Astrocyte (in vitro differentiated cells and primary cell): ENCODE measurements at regions not wholly inside any gene's neighbourhood (a gene's known extent, or its start where the extent isn't known, plus 50 kb on each side); places are given as distances from the start of the nearest gene placed in this dataset.

ENCODE experiments used
- DNase-seq: peaks from one replicate; pipeline ENCODE4 v3.0.0-alpha.2; 2010; ENCODE audit warnings: low read depth
- FAIRE-seq: peaks from 2 replicates; lab custom pipeline; 2011; peaks lifted over from hg19 to GRCh38; lab: Jason Lieb, UNC
- H2AFZ ChIP-seq: 2 replicates; pipeline ENCODE4 v1.6.0; 2012; ENCODE audit warnings: low read depth, low read length, inconsistent platforms
- H3K27ac ChIP-seq: 2 replicates; pipeline ENCODE4 v1.5.1; 2011; ENCODE audit warnings: low read depth, low read length, inconsistent platforms
- H3K27me3 ChIP-seq: 2 replicates; pipeline ENCODE4 v1.6.0; 2011; ENCODE audit warnings: low read length, inconsistent platforms; ENCODE audit not compliant: insufficient read depth
- H3K36me3 ChIP-seq: 2 replicates; pipeline ENCODE4 v1.5.1; 2011; ENCODE audit warnings: low read length, inconsistent platforms; ENCODE audit not compliant: insufficient read depth
- H3K4me1 ChIP-seq: 2 replicates; pipeline ENCODE4 v1.5.1; 2011; ENCODE audit warnings: low read length, inconsistent platforms; ENCODE audit not compliant: insufficient read depth
- H3K4me2 ChIP-seq: 2 replicates; pipeline ENCODE4 v1.6.0; 2012; ENCODE audit warnings: low read length, inconsistent platforms
- H3K4me3 ChIP-seq: 2 replicates; pipeline ENCODE4 v1.5.1; 2011; ENCODE audit warnings: low read depth, mild to moderate bottlenecking, low read length, inconsistent platforms; ENCODE audit not compliant: insufficient read depth
- H3K79me2 ChIP-seq: 2 replicates; pipeline ENCODE4 v1.6.0; 2012; ENCODE audit warnings: mild to moderate bottlenecking, low read length, inconsistent platforms; ENCODE audit not compliant: insufficient read depth
- H3K9ac ChIP-seq: 2 replicates; pipeline ENCODE4 v1.6.0; 2012; ENCODE audit warnings: mild to moderate bottlenecking, low read length, inconsistent platforms
- H3K9me3 ChIP-seq: 2 replicates; pipeline ENCODE4 v1.5.1; 2012; ENCODE audit warnings: low read depth, mild to moderate bottlenecking, low read length, inconsistent platforms; ENCODE audit not compliant: insufficient read depth
- H4K20me1 ChIP-seq: 2 replicates; pipeline ENCODE4 v1.6.0; 2012; ENCODE audit warnings: low read length, inconsistent platforms; ENCODE audit not compliant: insufficient read depth
- H3K27ac Mint-ChIP-seq: one replicate; pipeline ENCODE4 v1.8.0; 2021; ENCODE audit warnings: mild to moderate bottlenecking, mixed read lengths; ENCODE audit not compliant: unreplicated experiment
- H3K27me3 Mint-ChIP-seq: one replicate; pipeline ENCODE4 v1.8.0; 2021; ENCODE audit warnings: low read depth, mixed read lengths; ENCODE audit not compliant: unreplicated experiment
- H3K36me3 Mint-ChIP-seq: one replicate; pipeline ENCODE4 v1.8.0; 2021; ENCODE audit warnings: low read depth, mixed read lengths; ENCODE audit not compliant: unreplicated experiment
- H3K4me1 Mint-ChIP-seq: one replicate; pipeline ENCODE4 v1.8.0; 2021; ENCODE audit warnings: low read depth, mixed read lengths; ENCODE audit not compliant: unreplicated experiment
- H3K4me3 Mint-ChIP-seq: one replicate; pipeline ENCODE4 v1.8.0; 2021; ENCODE audit warnings: mild to moderate bottlenecking, moderate library complexity, mixed read lengths; ENCODE audit not compliant: unreplicated experiment
- H3K9me3 Mint-ChIP-seq: one replicate; pipeline ENCODE4 v1.8.0; 2021; ENCODE audit warnings: mild to moderate bottlenecking, mixed read lengths; ENCODE audit not compliant: unreplicated experiment
- EZH2 ChIP-seq: IDR thresholded peaks from 2 replicates; pipeline ENCODE4 v1.6.1; 2012; ENCODE audit warnings: mild to moderate bottlenecking, low read length, inconsistent platforms; ENCODE audit not compliant: insufficient read depth
- TF ChIP-seq, protein P1 (sequence below): IDR thresholded peaks from 2 replicates; pipeline ENCODE4 v1.5.1; 2011; ENCODE audit warnings: low read depth, mild to moderate bottlenecking, inconsistent platforms, low read length, moderate library complexity; ENCODE audit not compliant: insufficient read depth

DNA sequence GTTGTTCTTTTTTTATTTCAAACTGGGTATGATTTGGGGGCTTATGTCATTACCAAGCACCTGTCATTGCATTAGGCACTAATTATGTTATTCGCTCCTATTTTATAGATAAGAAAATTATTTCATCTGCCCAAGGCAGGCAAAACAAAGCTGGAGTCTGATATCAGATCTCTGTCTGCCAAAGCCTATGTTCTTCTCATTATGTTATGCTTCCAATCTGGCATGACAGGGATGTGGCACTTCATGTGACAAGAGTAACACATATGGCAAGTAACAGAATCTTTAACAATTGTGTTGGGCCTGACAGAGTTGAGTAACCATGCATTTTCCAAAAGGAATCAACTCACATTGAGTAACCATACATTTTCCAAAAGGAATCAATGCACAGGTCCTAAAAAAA is 61.2 kb upstream of the TOM1L1 start:
- no peak for TF ChIP-seq EZH2
- TF ChIP-seq, protein P1, sequence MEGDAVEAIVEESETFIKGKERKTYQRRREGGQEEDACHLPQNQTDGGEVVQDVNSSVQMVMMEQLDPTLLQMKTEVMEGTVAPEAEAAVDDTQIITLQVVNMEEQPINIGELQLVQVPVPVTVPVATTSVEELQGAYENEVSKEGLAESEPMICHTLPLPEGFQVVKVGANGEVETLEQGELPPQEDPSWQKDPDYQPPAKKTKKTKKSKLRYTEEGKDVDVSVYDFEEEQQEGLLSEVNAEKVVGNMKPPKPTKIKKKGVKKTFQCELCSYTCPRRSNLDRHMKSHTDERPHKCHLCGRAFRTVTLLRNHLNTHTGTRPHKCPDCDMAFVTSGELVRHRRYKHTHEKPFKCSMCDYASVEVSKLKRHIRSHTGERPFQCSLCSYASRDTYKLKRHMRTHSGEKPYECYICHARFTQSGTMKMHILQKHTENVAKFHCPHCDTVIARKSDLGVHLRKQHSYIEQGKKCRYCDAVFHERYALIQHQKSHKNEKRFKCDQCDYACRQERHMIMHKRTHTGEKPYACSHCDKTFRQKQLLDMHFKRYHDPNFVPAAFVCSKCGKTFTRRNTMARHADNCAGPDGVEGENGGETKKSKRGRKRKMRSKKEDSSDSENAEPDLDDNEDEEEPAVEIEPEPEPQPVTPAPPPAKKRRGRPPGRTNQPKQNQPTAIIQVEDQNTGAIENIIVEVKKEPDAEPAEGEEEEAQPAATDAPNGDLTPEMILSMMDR, result no peak
- Histone ChIP-seq H3K36me3 (no peaks in the 10 kb centered on the region), H3K4me1 (no peaks in the 10 kb centered on the region), H3K4me2 (no peak overlapping the region), H3K9ac (no peak overlapping the region), H3K27me3 (no peaks in the 10 kb centered on the region), H3K4me3 (no peak overlapping the region), H4K20me1 (no peaks in the 10 kb centered on the region), H3K79me2 (no peaks in the 10 kb centered on the region), H3K27ac (no peak overlapping the region), H2AFZ (no peak overlapping the region), H3K9me3 (peaks cover 9% of the 10 kb centered on the region)
- no peaks in the 10 kb centered on the region for H3K27me3 Mint-ChIP-seq
- DNase-seq (no peak), FAIRE-seq (no peak)
- no peak overlapping the region for H3K27ac Mint-ChIP-seq
- H3K4me3 Mint-ChIP-seq, result no peak overlapping the region
- no peaks in the 10 kb centered on the region for H3K4me1 Mint-ChIP-seq
- H3K9me3 Mint-ChIP-seq, result peaks cover 2% of the 10 kb centered on the region
- H3K36me3 Mint-ChIP-seq, result no peaks in the 10 kb centered on the region

GRCh38 chr17:54840885-54841591 is 59.6 kb upstream of the TOM1L1 start:
- TF ChIP-seq EZH2, result no peak
- TF ChIP-seq, protein P1, result no peak

GRCh38 chr17:54841656-54842055 is 59.0 kb upstream of the TOM1L1 start:
- Histone ChIP-seq H3K27ac (no peak overlapping the region), H3K4me2 (no peak overlapping the region), H3K4me1 (no peaks in the 10 kb centered on the region), H3K79me2 (no peaks in the 10 kb centered on the region), H3K27me3 (no peaks in the 10 kb centered on the region), H3K36me3 (no peaks in the 10 kb centered on the region), H3K9me3 (peaks cover 4% of the 10 kb centered on the region), H2AFZ (no peak overlapping the region), H4K20me1 (no peaks in the 10 kb centered on the region), H3K4me3 (no peak overlapping the region), H3K9ac (no peak overlapping the region)
- no peak for DNase-seq
- H3K27ac Mint-ChIP-seq, result no peak overlapping the region
- H3K4me1 Mint-ChIP-seq, result no peaks in the 10 kb centered on the region
- H3K27me3 Mint-ChIP-seq, result no peaks in the 10 kb centered on the region
- H3K36me3 Mint-ChIP-seq, result no peaks in the 10 kb centered on the region
- H3K9me3 Mint-ChIP-seq, result no peaks in the 10 kb centered on the region
- no peak for TF ChIP-seq EZH2
- TF ChIP-seq, protein P1, result no peak
- H3K4me3 Mint-ChIP-seq, result no peak overlapping the region
- no peak for FAIRE-seq

More at GRCh38 chr17:54840885-54841591, 59.6 kb upstream of the TOM1L1 start:
- Mint-ChIP-seq H3K27ac (no peak overlapping the region), H3K4me1 (no peaks in the 10 kb centered on the region), H3K36me3 (no peaks in the 10 kb centered on the region), H3K9me3 (no peaks in the 10 kb centered on the region), H3K27me3 (no peaks in the 10 kb centered on the region), H3K4me3 (no peak overlapping the region)
- Histone ChIP-seq H3K4me2 (no peak overlapping the region), H3K4me1 (no peaks in the 10 kb centered on the region), H3K9me3 (peaks cover 9% of the 10 kb centered on the region), H3K27me3 (no peaks in the 10 kb centered on the region), H2AFZ (no peak overlapping the region), H3K27ac (no peak overlapping the region), H3K79me2 (no peaks in the 10 kb centered on the region), H3K4me3 (no peak overlapping the region), H3K9ac (no peak overlapping the region), H3K36me3 (no peaks in the 10 kb centered on the region), H4K20me1 (no peaks in the 10 kb centered on the region)
- FAIRE-seq (no peak), DNase-seq (no peak)
